ENCODE measurements at regions not wholly inside any gene's neighbourhood (a gene's known extent, or its start where the extent isn't known, plus 50 kb on each side); places are given as distances from the start of the nearest gene placed in this dataset.

GRCh38 chr2:199216253-199216652 is 241.5 kb downstream of the SATB2 start:
- Histone ChIP-seq H3K4me2 (ENCODE audit: low read length) (no peak overlapping the region), H3K9ac (ENCODE audit: low read length) (no peak overlapping the region), H3K56ac (ENCODE audit: low read length) (no peak overlapping the region), H3K23ac (ENCODE audit: low read length) (no peak overlapping the region), H3K79me2 (ENCODE audit: control insufficient read depth, insufficient read depth, low read length) (no peaks in the 10 kb centered on the region), H3K18ac (ENCODE audit: low read length) (no peak overlapping the region), H3K27ac (ENCODE audit: low read depth, low read length) (no peak overlapping the region), H2BK5ac (ENCODE audit: low read length) (no peak overlapping the region), H2BK120ac (ENCODE audit: low read depth, low read length) (no peak overlapping the region), H3K27me3 (ENCODE audit: insufficient read depth, low read length, poor library complexity) (no peaks in the 10 kb centered on the region), H2AK5ac (ENCODE audit: low read length) (no peak overlapping the region), H3K4me3 (ENCODE audit: low read length) (no peak overlapping the region), H3K36me3 (ENCODE audit: control insufficient read depth, insufficient read depth, low read length) (no peaks in the 10 kb centered on the region), H4K5ac (ENCODE audit: low read length) (no peak overlapping the region), H3K4ac (ENCODE audit: low read depth, low read length) (no peak overlapping the region), H2BK15ac (replicated peaks; ENCODE audit: low read depth) (no peak overlapping the region), H3K4me1 (ENCODE audit: control insufficient read depth, low read depth, low read length) (no peaks in the 10 kb centered on the region), H3K79me1 (ENCODE audit: low read length) (no peaks in the 10 kb centered on the region), H4K8ac (ENCODE audit: low read depth, low read length) (no peak overlapping the region)
- no CpG with 5 or more reads among the region's 3 CpGs for WGBS (ENCODE audit: extremely low coverage, insufficient coverage, low lambda C conversion rate)
- no peak for DNase-seq

DNA sequence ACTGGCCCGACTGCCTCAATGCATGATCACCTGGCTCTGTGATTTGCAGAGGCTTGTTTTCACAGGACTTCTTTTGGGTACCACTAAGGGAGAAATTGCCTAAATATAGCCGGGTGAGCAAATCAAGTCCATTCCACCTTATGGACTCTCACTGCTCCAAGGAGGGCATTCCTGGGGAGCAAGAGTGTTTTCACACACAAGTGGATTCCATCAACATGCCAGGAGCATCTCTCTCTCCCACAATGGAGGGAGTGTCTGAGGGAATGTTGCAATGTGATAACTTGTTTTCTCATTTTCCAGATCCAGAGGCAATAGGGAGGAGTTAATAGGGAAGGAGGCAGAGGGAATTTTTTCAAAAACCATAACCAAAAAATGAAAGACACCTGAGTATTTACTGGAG is 250.7 kb downstream of the SATB2 start:
- Histone ChIP-seq H3K79me2 (ENCODE audit: control insufficient read depth, insufficient read depth, low read length) (no peaks in the 10 kb centered on the region), H4K8ac (ENCODE audit: low read depth, low read length) (no peak overlapping the region), H3K4me1 (ENCODE audit: control insufficient read depth, low read depth, low read length) (no peaks in the 10 kb centered on the region), H3K18ac (ENCODE audit: low read length) (no peak overlapping the region), H3K56ac (ENCODE audit: low read length) (no peak overlapping the region), H3K9ac (ENCODE audit: low read length) (no peak overlapping the region), H3K36me3 (ENCODE audit: control insufficient read depth, insufficient read depth, low read length) (no peaks in the 10 kb centered on the region), H2BK15ac (replicated peaks; ENCODE audit: low read depth) (no peak overlapping the region), H4K5ac (ENCODE audit: low read length) (no peak overlapping the region), H3K27ac (ENCODE audit: low read depth, low read length) (no peak overlapping the region), H3K4me2 (ENCODE audit: low read length) (no peak overlapping the region), H3K79me1 (ENCODE audit: low read length) (no peaks in the 10 kb centered on the region), H3K4me3 (ENCODE audit: low read length) (no peak overlapping the region), H3K4ac (ENCODE audit: low read depth, low read length) (no peak overlapping the region), H2AK5ac (ENCODE audit: low read length) (no peak overlapping the region), H3K27me3 (ENCODE audit: insufficient read depth, low read length, poor library complexity) (no peaks in the 10 kb centered on the region), H2BK5ac (ENCODE audit: low read length) (no peak overlapping the region), H2BK120ac (ENCODE audit: low read depth, low read length) (no peak overlapping the region), H3K23ac (ENCODE audit: low read length) (no peak overlapping the region)
- no peak for DNase-seq
- no CpG with 5 or more reads among the region's 2 CpGs for WGBS (ENCODE audit: extremely low coverage, insufficient coverage, low lambda C conversion rate)

DNA sequence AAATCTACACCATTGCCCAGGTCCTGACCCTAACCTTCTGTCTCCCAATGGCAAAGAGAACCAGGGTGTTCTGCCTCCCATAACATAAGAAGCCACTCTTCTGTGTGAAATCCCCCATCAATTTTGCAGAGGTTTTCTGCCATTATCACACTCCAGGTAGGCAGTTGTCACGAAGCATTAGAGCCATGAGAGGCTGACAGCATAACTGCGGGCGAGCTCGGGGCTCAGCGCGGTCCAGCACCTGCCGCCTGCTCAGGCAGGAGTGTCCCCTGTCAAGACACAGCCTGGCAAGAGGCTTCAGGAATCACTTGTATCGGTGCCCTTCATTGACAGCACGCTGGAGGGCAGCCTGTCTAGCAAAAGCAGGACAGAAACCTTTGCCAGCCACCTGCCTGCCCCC is 251.2 kb downstream of the SATB2 start:
- Histone ChIP-seq H2BK120ac (ENCODE audit: low read depth, low read length) (no peak overlapping the region), H3K9ac (ENCODE audit: low read length) (no peak overlapping the region), H3K4me2 (ENCODE audit: low read length) (no peak overlapping the region), H3K23ac (ENCODE audit: low read length) (no peak overlapping the region), H3K4me3 (ENCODE audit: low read length) (no peak overlapping the region), H4K8ac (ENCODE audit: low read depth, low read length) (no peak overlapping the region), H3K56ac (ENCODE audit: low read length) (no peak overlapping the region), H3K79me1 (ENCODE audit: low read length) (no peaks in the 10 kb centered on the region), H3K4ac (ENCODE audit: low read depth, low read length) (no peak overlapping the region), H3K79me2 (ENCODE audit: control insufficient read depth, insufficient read depth, low read length) (no peaks in the 10 kb centered on the region), H3K18ac (ENCODE audit: low read length) (no peak overlapping the region), H3K27ac (ENCODE audit: low read depth, low read length) (no peak overlapping the region), H3K4me1 (ENCODE audit: control insufficient read depth, low read depth, low read length) (no peaks in the 10 kb centered on the region), H4K5ac (ENCODE audit: low read length) (no peak overlapping the region), H3K36me3 (ENCODE audit: control insufficient read depth, insufficient read depth, low read length) (no peaks in the 10 kb centered on the region), H2AK5ac (ENCODE audit: low read length) (no peak overlapping the region), H3K27me3 (ENCODE audit: insufficient read depth, low read length, poor library complexity) (no peaks in the 10 kb centered on the region), H2BK5ac (ENCODE audit: low read length) (no peak overlapping the region), H2BK15ac (replicated peaks; ENCODE audit: low read depth) (no peak overlapping the region)
- no peak for DNase-seq
- WGBS (ENCODE audit: extremely low coverage, insufficient coverage, low lambda C conversion rate), result no CpG with 5 or more reads among the region's 9 CpGs

- H2BK120ac ChIP-seq (ENCODE audit: low read depth, low read length), result no peak overlapping the region
- H3K23ac ChIP-seq (ENCODE audit: low read length), result no peak overlapping the region
- DNase-seq, result no peak
- no peaks in the 10 kb centered on the region for H3K79me1 ChIP-seq (ENCODE audit: low read length)
- H2AK5ac ChIP-seq (ENCODE audit: low read length), result no peak overlapping the region
- no CpG with 5 or more reads among the region's 5 CpGs for WGBS (ENCODE audit: extremely low coverage, insufficient coverage, low lambda C conversion rate)
- no peaks in the 10 kb centered on the region for H3K36me3 ChIP-seq (ENCODE audit: control insufficient read depth, insufficient read depth, low read length)
- no peaks in the 10 kb centered on the region for H3K79me2 ChIP-seq (ENCODE audit: control insufficient read depth, insufficient read depth, low read length)
- H3K9ac ChIP-seq (ENCODE audit: low read length), result no peak overlapping the region
- no peaks in the 10 kb centered on the region for H3K27me3 ChIP-seq (ENCODE audit: insufficient read depth, low read length, poor library complexity)
- H3K4me2 ChIP-seq (ENCODE audit: low read length), result no peak overlapping the region
- no peaks in the 10 kb centered on the region for H3K4me1 ChIP-seq (ENCODE audit: control insufficient read depth, low read depth, low read length)
- no peak overlapping the region for H4K8ac ChIP-seq (ENCODE audit: low read depth, low read length)
- no peak overlapping the region for H2BK5ac ChIP-seq (ENCODE audit: low read length)
- no peak overlapping the region for H4K5ac ChIP-seq (ENCODE audit: low read length)
- H2BK15ac ChIP-seq (replicated peaks; ENCODE audit: low read depth), result no peak overlapping the region
- no peak overlapping the region for H3K4me3 ChIP-seq (ENCODE audit: low read length)
- H3K18ac ChIP-seq (ENCODE audit: low read length), result no peak overlapping the region
- H3K56ac ChIP-seq (ENCODE audit: low read length), result no peak overlapping the region
- H3K4ac ChIP-seq (ENCODE audit: low read depth, low read length), result no peak overlapping the region
- no peak overlapping the region for H3K27ac ChIP-seq (ENCODE audit: low read depth, low read length)
These were observed 254.8 kb downstream of the SATB2 start for GRCh38 chr2:199202964-199203363.

- Histone ChIP-seq H3K18ac (ENCODE audit: low read length) (no peak overlapping the region), H3K27me3 (ENCODE audit: insufficient read depth, low read length, poor library complexity) (no peaks in the 10 kb centered on the region), H3K79me2 (ENCODE audit: control insufficient read depth, insufficient read depth, low read length) (no peaks in the 10 kb centered on the region), H2BK5ac (ENCODE audit: low read length) (no peak overlapping the region), H3K4me1 (ENCODE audit: control insufficient read depth, low read depth, low read length) (no peaks in the 10 kb centered on the region), H3K23ac (ENCODE audit: low read length) (no peak overlapping the region), H3K27ac (ENCODE audit: low read depth, low read length) (no peak overlapping the region), H2BK120ac (ENCODE audit: low read depth, low read length) (no peak overlapping the region), H2AK5ac (ENCODE audit: low read length) (no peak overlapping the region), H3K4me2 (ENCODE audit: low read length) (no peak overlapping the region), H2BK15ac (replicated peaks; ENCODE audit: low read depth) (no peak overlapping the region), H3K4me3 (ENCODE audit: low read length) (no peak overlapping the region), H4K5ac (ENCODE audit: low read length) (no peak overlapping the region), H3K4ac (ENCODE audit: low read depth, low read length) (no peak overlapping the region), H3K56ac (ENCODE audit: low read length) (no peak overlapping the region), H3K79me1 (ENCODE audit: low read length) (no peaks in the 10 kb centered on the region), H4K8ac (ENCODE audit: low read depth, low read length) (no peak overlapping the region), H3K9ac (ENCODE audit: low read length) (no peak overlapping the region), H3K36me3 (ENCODE audit: control insufficient read depth, insufficient read depth, low read length) (no peaks in the 10 kb centered on the region)
- WGBS (ENCODE audit: extremely low coverage, insufficient coverage, low lambda C conversion rate), result no CpG with 5 or more reads among the region's 1 CpG
- DNase-seq, result no peak
These were observed 256.2 kb downstream of the SATB2 start for GRCh38 chr2:199201539-199201938.

DNA sequence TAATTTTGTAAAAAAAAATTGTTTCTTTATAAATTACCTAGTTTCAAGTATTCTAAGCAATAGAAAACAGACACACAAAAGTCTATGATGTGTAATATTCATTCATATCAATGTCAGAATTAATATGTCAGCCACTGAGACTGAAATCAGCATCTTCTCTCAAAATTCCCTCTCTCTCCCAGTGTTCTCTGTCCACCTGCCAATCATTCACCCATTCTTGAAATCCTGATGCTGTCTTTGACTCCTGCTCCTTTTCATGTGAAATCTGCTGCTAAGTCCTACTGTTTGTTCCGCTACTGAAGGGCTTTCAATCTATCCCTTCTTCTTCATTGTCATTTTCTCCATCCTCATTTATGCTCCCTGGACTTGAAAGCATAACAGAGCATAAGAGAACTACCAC is 257.9 kb downstream of the SATB2 start:
- Histone ChIP-seq H3K27me3 (ENCODE audit: insufficient read depth, low read length, poor library complexity) (no peaks in the 10 kb centered on the region), H2BK120ac (ENCODE audit: low read depth, low read length) (no peak overlapping the region), H3K23ac (ENCODE audit: low read length) (no peak overlapping the region), H2AK5ac (ENCODE audit: low read length) (no peak overlapping the region), H3K4me3 (ENCODE audit: low read length) (no peak overlapping the region), H3K9ac (ENCODE audit: low read length) (no peak overlapping the region), H3K79me1 (ENCODE audit: low read length) (no peaks in the 10 kb centered on the region), H2BK5ac (ENCODE audit: low read length) (no peak overlapping the region), H3K79me2 (ENCODE audit: control insufficient read depth, insufficient read depth, low read length) (no peaks in the 10 kb centered on the region), H3K4me2 (ENCODE audit: low read length) (no peak overlapping the region), H4K5ac (ENCODE audit: low read length) (no peak overlapping the region), H2BK15ac (replicated peaks; ENCODE audit: low read depth) (no peak overlapping the region), H3K56ac (ENCODE audit: low read length) (no peak overlapping the region), H3K27ac (ENCODE audit: low read depth, low read length) (no peak overlapping the region), H3K4ac (ENCODE audit: low read depth, low read length) (no peak overlapping the region), H3K36me3 (ENCODE audit: control insufficient read depth, insufficient read depth, low read length) (no peaks in the 10 kb centered on the region), H4K8ac (ENCODE audit: low read depth, low read length) (no peak overlapping the region), H3K18ac (ENCODE audit: low read length) (no peak overlapping the region), H3K4me1 (ENCODE audit: control insufficient read depth, low read depth, low read length) (no peaks in the 10 kb centered on the region)
- WGBS (ENCODE audit: extremely low coverage, insufficient coverage, low lambda C conversion rate), result no CpG with 5 or more reads among the region's 1 CpG
- no peak for DNase-seq
